Fibroblast of lung (primary cell): ENCODE measurements at regions not wholly inside any gene's neighbourhood (a gene's known extent, or its start where the extent isn't known, plus 50 kb on each side); places are given as distances from the start of the nearest gene placed in this dataset.

Source experiments
- DNase-seq, 2 donors: peaks; one replicate each; pipeline versions ENCODE4 v3.0.0 to v3.0.0-alpha.2; 2010; ENCODE audit warnings: low read depth in 2 of 2
- H2AFZ ChIP-seq: 2 replicates; pipeline ENCODE4 v1.5.1; 2012; ENCODE audit warnings: low read length, control low read depth, inconsistent platforms
- H3K27ac ChIP-seq: 2 replicates; pipeline ENCODE4 v1.5.1; 2011; ENCODE audit warnings: low read length, control low read depth; ENCODE audit not compliant: insufficient read depth
- H3K27me3 ChIP-seq: 2 replicates; pipeline ENCODE4 v1.5.1; 2011; ENCODE audit warnings: mild to moderate bottlenecking, low read length; ENCODE audit not compliant: control insufficient read depth, insufficient read depth
- H3K36me3 ChIP-seq: 2 replicates; pipeline ENCODE4 v1.5.1; 2011; ENCODE audit warnings: low read length; ENCODE audit not compliant: control insufficient read depth, insufficient read depth
- H3K4me1 ChIP-seq: 2 replicates; pipeline ENCODE4 v1.5.1; 2011; ENCODE audit warnings: low read length; ENCODE audit not compliant: control insufficient read depth, insufficient read depth; ENCODE audit errors: extremely low read depth
- H3K4me2 ChIP-seq: 2 replicates; pipeline ENCODE4 v1.5.1; 2011; ENCODE audit warnings: low read length, control low read depth; ENCODE audit not compliant: insufficient read depth; ENCODE audit errors: extremely low read depth
- H3K4me3 ChIP-seq, 4 experiments: fragments of 200-600 bp in 1 of 4; sonication (generic) in 1 of 4; replicated peaks in 1 of 4; 2 replicates each; pipeline ENCODE4 v1.5.1; 2011 to 2016; ENCODE audit warnings: low read length in 4 of 4, low read depth in 3 of 4, mild to moderate bottlenecking in 3 of 4, control low read depth in 2 of 4, inconsistent platforms in 1 of 4, mixed read lengths in 1 of 4; ENCODE audit not compliant: insufficient read depth in 1 of 4; ENCODE audit errors: control extremely low read depth in 1 of 4
- H3K79me2 ChIP-seq: 2 replicates; pipeline ENCODE4 v1.5.1; 2012; ENCODE audit warnings: mild to moderate bottlenecking, low read length, inconsistent platforms; ENCODE audit not compliant: control insufficient read depth, insufficient read depth
- H3K9ac ChIP-seq: 2 replicates; pipeline ENCODE4 v1.5.1; 2011; ENCODE audit warnings: mild to moderate bottlenecking, low read length, control low read depth; ENCODE audit not compliant: insufficient read depth
- H3K9me3 ChIP-seq: 2 replicates; pipeline ENCODE4 v1.5.1; 2012; ENCODE audit warnings: low read depth, low read length; ENCODE audit not compliant: control insufficient read depth, insufficient read depth
- H4K20me1 ChIP-seq: 2 replicates; pipeline ENCODE4 v1.5.1; 2011; ENCODE audit warnings: low read length; ENCODE audit not compliant: control insufficient read depth, insufficient read depth; ENCODE audit errors: extremely low read depth
- EZH2 ChIP-seq: IDR thresholded peaks from 2 replicates; pipeline ENCODE4 v1.5.1; 2012; ENCODE audit warnings: low read length, control low read depth, mild to moderate bottlenecking; ENCODE audit errors: missing control alignments
- TF ChIP-seq, protein P1 (sequence below), 2 donors: IDR thresholded peaks in 1 of 2; conservative IDR thresholded peaks in 1 of 2; 1 replicate in 1 of 2; 2 replicates in 1 of 2; pipeline ENCODE4 v1.5.1; 2011 to 2012; ENCODE audit warnings: low read length in 2 of 2, control low read depth in 1 of 2, inconsistent platforms in 1 of 2, low read depth in 1 of 2, mild to moderate bottlenecking in 1 of 2

GRCh38 chr5:179397516-179397915 is 52.3 kb upstream of the ADAMTS2 start:
- Histone ChIP-seq H3K36me3 (no peaks in the 10 kb centered on the region), H3K9ac (no peak overlapping the region), H3K27me3 (no peaks in the 10 kb centered on the region), H3K79me2 (no peaks in the 10 kb centered on the region), H3K4me2 (no peak overlapping the region), H3K9me3 (no peaks in the 10 kb centered on the region), H3K27ac (no peak overlapping the region), H3K4me3 (no peak overlapping the region), H4K20me1 (no peaks in the 10 kb centered on the region), H3K4me1 (no peaks in the 10 kb centered on the region), H2AFZ (no peak overlapping the region)
- no peak for TF ChIP-seq EZH2
- TF ChIP-seq, protein P1, sequence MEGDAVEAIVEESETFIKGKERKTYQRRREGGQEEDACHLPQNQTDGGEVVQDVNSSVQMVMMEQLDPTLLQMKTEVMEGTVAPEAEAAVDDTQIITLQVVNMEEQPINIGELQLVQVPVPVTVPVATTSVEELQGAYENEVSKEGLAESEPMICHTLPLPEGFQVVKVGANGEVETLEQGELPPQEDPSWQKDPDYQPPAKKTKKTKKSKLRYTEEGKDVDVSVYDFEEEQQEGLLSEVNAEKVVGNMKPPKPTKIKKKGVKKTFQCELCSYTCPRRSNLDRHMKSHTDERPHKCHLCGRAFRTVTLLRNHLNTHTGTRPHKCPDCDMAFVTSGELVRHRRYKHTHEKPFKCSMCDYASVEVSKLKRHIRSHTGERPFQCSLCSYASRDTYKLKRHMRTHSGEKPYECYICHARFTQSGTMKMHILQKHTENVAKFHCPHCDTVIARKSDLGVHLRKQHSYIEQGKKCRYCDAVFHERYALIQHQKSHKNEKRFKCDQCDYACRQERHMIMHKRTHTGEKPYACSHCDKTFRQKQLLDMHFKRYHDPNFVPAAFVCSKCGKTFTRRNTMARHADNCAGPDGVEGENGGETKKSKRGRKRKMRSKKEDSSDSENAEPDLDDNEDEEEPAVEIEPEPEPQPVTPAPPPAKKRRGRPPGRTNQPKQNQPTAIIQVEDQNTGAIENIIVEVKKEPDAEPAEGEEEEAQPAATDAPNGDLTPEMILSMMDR (conservative IDR thresholded peaks at IDR 0.05 in 1 of 2, IDR thresholded peaks at IDR 0.05 in 1 of 2; ENCODE audit: low read depth in 1 of 2, low read length in 2 of 2): no peak
- no peak for DNase-seq
